ENCODE measurements at regions not wholly inside any gene's neighbourhood (a gene's known extent, or its start where the extent isn't known, plus 50 kb on each side); places are given as distances from the start of the nearest gene placed in this dataset.
A peak's percentile ranks its signal among the peaks of the same experiment; 100 is the strongest.

DNA sequence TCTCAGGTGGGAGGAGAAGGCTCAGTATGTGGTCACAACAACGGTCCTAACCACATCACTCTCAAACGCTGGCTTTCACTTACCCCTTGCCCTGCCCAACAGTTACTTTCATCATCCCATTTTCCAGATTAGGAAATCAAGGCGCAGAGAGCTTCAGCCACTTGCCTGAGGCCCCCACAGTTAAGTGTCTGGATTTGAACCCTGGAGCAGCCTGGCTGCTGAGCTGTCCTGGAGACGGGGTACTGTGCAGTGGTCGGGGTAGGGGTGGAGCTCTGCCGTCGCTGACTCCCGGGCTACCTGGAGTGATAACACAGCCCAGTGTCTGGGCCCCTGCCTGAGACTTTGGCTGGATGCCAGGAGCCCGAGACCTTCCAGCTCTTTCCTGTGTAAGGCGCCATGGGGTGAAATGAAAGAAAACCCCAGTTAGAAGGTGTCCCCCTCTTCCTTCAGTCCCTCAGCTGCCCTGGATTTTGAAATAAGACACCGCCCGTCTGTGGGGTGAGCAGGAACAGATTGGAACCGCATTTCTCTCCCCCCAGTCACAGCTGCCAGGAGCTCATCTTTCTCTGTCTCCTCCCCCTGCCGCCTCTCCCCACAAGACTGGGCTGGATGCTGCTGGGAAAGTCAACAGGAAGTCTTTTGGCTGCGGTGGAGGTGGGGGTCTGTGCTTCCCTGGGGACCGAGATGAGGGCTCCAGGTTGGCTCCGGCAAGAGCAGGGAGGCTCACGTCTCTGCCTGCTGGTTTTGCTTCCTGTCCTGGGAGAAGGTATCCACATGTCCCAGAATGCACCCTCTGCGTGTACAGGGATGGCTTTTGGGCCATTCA is 280.2 kb downstream of the SEC14L1 start:
- peak; percentile 86 for DNase-seq

DNA sequence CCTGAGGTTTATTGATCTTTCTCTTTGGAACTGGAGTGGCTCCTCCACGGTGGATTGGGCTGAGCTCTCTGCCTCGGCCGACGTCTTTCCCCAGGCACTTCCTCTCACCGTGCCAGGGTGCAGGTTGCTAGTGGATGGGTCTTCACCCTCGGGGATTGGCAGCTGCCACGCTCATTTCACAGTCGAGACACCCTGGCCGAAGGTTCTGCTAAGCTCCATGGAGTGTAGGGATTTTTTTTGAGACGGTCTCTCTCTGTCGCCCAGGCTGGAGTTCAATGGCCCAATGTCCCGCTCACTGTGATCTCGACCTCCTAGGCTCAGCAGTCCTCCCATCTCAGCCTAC is 280.8 kb downstream of the SEC14L1 start:
- DNase-seq: no peak

DNA sequence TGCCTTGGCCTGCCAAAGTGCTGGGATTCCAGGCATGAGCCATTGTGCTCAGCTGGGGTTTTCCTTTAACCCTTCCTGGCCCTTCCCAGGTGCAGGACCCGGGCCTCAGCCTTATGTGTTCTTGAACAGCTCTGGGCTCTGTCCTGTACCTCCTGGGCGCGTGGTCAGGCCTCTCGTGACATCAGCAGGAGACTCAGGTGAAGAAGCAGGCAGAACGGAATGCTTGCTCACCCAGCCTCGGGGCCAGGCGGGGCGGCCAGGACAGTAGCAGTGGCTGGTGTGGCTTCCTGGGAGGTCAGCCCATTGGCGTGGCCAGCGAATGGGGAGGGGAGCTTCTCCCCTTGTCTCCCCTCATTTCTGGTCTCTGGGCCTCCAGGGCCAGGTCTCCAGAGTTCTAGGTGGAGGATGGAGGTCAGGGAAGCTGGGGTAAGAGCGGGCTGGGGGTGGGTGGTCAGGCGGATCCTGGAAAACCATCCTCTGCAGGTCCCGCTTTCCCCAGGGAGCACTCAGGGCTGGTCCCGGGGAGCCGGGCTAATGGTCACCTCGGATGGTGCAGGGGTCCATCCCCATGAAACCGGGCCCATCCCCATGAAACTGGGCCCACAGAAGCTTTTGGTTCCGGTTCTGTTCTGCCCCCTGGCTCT is 281.5 kb downstream of the SEC14L1 start:
- DNase-seq: no peak

DNA sequence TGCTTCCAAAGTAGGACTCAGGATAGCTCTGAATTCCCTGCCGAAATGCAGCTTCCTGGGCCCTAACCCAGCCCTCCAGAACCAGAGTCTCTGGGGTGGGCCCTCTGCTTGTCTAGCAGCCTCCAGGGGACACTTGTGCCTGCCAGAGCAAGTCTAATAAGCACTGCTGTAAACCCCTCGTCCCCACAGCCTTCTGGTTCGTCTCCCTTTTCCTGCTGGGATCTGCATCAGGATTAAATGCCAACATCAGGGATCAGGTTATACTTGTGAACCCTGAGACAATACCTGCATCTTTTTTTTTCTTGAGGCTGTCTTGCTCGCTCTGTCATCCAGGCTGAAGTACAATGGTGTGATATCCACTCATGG is 282.0 kb downstream of the SEC14L1 start:
- DNase-seq: no peak

DNA sequence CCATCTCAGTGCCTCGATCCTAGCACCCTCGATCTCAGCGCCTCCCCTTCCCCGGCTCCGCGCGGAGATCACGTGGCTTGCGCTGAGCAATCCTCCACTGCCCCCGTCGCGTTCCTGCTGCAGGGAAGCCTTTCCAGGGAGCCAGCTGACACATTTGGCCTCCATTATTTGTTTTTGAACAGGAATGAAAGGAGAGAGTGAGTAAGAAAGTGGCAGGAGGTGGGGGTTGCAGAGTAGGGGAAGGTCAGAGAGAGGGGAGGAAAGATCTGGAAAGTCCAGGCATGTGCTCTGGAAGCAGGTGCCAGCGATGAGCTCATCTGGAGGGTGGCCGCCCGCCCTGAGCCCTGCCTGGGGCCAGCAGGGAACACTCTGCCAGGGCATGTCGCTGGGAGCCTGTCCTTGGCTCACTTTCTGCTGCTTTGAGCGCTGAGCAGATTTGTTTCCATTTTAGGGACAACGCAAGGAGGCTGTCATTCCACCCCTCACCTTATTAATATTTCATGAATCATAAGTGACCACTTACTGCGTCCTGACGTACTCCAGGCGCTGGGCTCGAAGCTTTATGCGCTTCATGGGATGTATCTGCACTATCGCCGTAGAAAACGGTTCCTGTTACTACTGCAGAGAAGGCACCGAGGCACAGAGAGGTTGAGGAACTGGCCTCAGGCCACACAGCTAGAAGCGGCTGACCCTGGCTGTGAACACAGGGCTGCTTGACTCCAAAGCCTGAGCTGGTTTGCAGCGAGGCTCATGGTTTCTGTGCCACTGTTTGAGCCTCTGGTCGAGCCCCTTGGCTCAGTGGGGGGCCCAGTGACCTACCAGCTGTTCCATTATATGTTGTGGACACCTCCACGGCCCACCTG is 283.1 kb downstream of the SEC14L1 start:
- peak; percentile 92 for DNase-seq

DNA sequence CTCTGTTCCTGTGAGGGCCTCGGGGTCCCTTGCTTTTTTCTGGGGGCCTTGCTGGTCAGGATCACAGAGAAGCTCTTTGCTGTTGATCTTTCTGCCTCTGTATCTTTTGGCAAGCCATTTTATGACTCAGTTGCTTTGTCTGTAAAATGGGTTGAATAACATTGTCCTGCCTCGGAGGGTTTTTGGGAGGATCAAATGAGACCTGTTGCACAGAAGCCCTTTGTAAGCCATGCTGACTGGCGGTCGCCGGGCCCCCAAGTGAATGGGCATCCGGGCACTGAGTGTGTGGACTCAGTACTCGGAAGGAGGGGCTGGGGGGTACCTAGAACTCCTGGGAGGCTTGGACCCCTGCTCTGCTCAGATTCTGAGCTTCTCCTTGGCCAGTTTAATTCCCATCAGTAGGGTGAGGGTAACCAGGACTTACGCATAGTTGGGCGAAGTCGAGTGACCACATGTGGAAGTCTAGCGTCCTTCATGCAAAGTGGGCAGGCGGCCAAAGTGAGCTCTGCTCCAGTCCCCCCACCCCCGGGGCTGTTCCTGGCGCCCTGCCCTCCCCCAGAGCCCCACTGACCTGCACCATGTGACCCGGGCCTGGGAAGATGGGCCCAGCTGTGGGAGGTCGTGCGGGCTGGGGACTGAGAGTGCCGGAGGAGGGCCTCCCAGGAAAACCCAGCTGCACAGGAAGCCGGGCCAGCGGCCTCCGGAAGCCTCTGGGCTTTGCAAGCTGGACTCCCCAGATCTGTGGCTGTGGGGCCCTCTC is 284.0 kb downstream of the SEC14L1 start:
- DNase-seq: peak; percentile 92

DNA sequence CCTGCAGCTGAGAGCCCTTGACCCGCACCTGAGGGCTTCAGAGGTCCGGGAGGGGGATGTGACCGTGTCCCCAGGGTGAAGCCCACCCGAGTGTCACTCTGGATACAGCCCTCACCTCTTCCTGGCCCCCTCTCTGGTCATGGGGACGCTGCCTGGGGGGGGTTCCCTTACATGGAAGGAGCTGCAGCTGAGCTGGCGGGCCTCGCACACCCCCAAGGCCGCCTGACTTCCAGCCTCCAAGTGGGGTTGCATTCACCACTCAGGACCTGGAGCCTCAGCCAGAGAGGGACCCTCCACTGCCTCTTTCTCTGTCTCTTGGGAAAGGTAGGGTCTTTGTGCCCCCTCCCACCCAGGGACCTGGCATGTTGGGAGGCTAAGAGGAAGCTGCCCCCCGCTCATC is 284.6 kb downstream of the SEC14L1 start:
- DNase-seq: no peak

DNA sequence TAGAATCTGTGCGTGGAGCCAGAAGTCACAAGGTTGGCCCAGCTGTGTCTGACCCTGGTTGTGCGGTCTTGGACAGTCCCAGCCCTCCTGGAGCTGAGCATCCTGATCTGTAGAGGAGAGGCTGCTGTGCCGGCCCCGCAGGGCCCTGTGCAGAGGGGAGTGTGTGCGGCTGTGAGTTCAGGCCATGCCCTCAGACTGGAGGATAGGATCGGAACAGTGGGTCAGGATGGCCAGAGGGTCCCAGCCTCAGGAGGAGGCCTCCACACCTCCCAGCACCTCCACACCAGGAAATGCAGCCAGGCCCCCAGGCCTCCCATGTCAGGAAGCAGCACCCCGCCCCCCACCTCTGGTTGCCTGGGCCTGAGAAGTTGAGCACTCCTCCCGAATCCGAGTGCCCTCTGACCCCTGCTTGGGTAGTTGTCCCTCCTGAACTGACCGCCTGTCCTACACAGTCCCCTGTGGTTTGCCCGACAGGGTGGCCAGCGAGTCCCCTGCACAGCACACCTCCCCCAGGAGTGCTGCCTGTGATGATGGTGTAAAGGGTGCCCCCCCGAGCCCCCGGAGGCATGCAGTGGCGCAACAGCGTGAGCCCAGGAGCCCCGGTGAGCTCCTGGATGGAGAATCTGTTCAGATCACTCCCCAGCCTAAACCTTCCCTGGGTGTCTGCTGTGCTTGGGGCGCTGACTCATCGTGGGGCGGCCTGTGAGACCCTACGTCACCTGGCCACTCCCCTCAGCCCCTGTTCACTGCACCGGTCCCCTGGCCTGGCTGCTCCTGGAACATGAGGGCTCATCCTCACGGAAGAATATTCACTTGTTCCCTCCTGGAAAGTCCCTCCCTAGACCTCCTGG is 285.2 kb downstream of the SEC14L1 start:
- DNase-seq: no peak

DNA sequence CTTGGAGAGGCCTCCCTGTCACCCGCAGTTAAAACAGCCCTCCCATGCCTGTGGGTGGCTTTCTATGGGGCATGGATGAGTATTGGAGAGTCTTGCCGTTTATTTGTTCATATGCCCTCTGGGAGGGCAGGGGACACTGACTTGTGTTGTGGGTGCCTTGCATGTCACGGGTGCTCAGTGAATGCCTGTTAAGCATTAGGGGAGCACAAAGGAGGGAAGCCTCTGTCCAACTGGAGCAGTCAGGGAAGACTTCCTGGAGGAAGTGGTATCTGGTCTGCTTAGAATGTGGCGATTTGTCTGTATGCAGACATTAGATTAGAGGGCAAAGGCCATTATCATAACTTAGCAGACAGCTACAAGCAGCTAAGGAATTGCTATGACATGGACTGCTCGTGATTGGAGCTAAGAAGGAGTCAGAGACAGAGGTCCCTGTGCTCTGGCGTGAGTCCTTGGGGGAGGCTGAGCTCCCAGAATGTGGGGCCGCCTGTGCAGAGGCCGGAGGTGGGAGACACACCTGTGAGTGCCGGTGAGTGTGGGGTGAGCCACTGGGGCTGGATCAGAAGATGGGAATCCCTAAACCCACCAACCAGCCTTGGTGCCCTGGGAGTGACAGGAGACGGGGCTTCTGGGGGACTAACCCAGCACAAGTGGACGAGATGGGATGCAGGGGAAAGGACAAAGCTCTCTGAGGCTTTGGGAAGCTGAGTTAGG is 286.1 kb downstream of the SEC14L1 start:
- DNase-seq: no peak

DNA sequence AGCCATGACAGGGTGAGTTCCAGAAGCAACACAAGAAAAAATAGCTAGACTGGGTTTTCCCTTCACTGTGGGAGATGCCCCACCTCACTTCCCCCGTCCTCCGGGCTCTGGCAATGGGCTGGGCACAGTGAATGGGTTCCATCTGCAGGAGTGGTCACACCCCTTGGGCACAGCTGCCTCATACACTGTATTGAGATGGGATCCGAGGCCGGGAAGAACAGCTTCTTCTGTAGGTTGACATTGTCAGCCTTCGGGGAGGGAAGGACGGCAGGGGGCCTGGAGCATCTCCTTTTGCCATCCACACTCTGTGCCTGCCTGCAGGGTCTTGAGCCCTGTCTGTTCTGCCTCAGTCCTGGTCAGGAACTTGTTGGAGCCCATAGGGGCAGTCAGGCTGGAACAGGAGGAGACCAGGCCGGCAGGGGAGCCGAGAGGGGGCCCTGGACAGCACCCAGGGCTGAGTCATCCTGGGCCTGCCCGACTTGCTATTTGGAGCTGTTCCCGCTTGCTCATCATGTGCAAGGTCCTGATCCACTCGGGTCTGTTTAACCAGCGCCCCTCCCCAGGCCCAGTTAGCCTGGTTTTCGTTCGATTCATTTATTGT is 286.7 kb downstream of the SEC14L1 start:
- DNase-seq: no peak

DNA sequence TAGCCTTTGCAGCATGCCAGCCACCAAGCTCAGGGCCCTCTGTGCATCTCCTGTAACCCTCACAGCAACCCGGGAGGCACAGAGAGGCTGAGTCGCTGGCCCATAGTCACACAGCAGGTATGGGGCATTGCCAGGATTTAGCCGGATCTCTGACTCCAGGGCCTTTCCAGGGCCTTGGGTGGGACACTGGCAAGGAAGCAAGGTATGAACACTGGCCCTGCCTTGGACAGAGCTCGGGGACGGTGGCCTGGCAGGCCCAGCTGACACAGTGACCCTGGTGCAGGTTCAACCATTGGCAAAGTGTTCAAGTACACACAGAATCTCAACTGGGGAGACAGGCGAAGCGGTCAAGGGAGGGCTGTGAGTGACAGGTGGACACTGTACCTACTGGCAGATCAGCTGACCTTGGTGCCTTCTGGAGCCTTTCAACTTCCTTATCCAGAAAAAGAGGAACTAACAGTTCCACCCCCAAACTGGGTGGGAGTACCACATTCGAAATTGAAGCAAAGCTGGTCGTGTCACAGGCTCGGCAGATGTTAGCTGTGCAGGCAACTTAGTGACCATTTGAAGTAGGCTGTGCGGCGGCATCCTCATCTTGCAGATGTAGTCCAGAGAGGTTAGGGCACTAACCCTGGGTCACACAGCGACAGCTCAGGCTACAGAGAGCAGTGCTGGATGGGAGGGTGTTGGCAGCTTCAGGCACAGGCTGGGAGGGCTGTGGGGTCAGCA is 287.4 kb downstream of the SEC14L1 start:
- no peak for DNase-seq

DNA sequence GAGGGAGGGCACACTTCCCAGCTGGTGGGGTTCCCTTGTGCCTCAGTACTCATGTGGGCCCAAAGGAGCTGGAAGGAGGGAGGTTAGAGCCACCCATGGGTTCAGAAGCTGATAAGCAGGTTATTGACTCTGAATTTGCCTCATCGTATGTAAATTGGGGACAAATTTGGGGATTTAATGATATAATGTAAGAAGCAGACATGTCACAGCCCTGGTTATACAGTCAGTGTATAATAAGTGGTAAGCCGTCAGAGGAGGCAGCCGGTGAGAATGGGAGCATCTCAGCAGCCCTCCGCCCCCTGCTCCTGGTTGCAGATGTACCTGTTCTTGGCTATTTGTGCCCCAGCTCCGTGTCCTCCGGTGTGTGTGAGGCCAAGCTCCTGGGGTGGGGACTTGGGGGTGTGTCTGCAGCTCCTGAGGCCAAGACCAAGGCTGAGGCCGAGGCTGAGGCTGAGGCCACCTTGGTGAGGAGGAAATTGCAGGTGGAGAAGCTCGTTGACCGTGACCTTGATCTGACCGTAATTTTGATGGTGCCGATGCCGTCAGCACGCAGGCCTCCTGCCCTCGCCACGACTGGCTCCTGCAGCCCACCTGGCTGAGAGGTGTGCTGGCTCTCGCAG is 288.1 kb downstream of the SEC14L1 start:
- DNase-seq: no peak

DNA sequence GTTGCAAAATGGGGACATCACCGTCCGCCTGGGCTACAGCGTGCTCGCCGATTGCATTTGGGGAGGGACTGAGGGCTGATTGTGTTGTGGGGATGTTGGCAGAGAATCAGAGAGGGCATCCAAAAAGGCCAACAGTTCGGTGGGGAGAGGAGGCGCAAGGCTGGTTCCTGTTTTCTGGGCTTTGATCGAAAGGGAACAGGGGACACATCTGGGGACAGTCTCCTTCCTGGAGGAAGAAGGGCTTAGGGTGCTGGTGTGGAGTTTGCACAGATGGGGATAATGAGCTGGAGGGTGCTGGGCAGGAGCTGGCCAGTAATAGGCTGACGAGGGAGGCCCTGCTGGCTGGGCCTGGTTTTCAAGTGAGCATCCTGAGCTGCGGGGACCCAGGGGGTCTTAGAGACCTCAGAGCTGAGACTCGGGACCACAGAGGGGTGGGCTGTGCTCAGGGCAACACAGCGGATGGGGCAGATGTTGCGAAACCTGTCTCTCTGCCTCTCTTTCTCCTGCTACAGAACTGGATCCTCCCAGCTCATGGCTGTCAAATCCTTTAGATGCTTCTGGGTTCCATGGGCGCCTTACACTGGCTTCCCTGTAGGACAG is 288.7 kb downstream of the SEC14L1 start:
- no peak for DNase-seq

DNA sequence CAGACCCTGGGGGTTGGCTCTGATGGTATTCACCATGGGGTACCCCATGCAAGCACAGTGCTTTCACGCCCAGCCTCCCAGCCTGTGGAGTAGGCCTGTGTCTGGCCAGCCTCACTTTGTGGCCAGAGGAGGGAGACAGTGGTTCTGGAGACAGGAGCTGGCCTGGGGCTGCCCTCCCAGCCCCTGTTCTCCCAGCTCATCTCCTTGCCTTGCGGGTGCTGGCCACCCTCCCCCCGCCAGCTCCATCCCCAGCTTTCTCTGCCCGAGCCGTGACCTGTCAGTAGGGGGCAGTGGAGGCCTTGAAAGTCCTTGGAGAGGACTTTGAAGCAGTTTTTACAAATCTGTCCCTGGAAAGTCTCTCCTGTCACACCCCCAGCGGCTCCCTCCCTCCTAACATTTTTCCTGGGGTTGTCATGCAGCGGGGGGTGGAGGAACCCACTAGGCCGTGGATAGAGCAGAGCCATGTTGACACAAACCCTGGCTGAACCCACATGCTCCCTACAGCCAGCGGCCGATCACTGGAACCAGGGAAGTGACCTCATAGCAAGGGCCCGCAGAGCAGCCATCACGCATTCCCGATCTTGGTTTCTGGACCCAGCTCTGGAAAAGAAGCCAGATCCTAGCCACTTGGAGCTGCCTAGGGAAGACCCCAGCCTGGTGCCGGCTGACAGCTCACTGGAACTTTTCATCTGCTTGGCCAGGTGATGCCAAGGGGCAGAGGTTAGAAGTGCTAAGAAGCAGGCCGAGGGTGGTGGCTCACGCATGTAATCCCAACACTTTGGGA is 289.4 kb downstream of the SEC14L1 start:
- peak; percentile 91 for DNase-seq

DNA sequence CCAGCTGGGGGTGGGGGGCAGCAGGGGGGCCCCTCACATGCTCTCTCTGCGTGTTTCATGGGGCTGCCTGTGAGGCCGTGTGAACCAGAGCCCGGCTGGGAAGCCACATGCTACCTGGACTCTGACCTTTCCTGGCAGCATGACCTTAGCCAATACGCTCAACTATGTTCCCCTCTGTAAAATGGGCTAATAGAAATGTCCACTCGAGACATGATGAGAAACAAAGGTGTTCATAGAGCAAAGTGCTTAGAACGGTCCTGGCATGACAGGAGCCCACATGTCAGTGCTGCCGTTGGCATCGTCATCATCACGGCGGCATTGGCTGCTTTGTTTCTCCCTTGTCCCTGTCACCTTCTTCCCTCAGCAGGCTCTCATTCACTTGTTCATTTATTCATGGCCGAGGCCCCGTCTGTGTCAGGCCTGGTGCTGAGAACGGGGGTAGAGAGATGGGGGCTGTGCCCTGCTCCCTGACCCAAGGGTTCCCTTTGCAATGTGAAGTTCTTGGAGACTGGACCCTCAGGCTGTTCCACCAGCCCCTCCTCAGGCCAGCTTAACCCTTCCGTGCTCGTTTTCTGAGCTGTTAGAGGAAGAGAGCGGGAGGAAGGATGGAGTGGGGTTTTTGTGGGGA is 291.4 kb downstream of the SEC14L1 start:
- no peak for DNase-seq

DNA sequence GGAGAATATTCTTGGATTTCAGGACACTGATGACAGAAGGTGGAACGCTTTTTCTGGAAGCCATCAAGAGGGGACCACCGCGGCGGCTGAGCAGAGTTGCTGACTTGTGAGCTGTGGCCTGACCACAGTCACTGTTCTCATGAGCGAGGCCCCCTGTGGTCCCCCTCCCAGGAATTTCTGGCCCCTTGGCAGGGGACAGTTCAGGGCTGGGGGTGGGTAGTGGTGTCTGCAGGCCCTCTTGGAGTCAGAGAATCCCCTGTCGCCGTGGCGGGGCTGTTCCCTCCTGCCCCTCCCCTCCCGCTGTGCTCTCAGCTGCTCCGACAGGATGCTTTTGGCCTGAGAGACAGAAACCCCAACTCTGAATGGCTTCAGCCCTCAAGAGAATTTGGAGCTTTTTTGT is 292.0 kb downstream of the SEC14L1 start:
- no peak for DNase-seq

DNA sequence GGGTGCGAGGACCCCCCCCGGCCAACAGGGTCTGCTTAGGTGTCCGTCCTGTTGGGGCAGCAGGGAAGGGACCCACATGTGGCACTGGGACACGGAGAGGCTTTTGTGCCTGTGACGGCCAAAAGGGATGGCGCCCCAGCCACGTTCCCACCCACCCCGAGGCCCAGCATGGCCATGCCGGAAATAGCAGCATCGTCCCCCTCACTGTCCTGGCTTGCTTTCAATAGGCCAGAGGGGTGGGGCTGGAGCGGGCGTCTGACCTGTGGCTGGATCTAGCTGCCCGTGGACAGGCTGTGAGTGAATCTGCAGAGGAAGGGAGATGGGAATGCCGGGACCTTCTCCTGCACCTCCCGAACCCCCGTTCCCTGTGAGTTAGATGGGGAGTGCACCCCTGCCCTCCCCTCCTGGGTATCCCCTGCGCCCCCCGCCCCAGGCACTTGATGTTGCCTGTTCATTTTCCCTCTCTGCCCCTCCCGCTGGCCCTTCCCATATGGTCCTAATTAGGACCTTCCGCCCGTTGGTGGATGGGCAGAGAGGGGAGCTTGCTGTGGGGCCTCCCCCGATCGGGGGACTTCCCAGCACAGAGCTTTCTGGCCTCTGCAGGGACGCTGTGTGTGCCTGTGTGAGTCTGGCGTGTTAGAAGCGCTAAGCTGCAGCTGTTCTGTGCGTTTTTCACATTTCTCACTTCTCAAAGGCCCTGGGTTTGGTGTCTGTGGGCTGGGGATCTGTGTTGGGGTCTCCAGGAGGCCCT is 292.8 kb downstream of the SEC14L1 start:
- no peak for DNase-seq
